IMR-90 (cell line): ENCODE measurements at regions not wholly inside any gene's neighbourhood (a gene's known extent, or its start where the extent isn't known, plus 50 kb on each side); places are given as distances from the start of the nearest gene placed in this dataset.

Experiments used
- ATAC-seq: fragments of 200-7000 bp; cut with Tn5 transposase; 2 replicates; pipeline ENCODE4 v1.9.1; 2020; ENCODE audit warnings: low read depth, mild to moderate bottlenecking, moderate library complexity
- BruUV-seq: library from RNA; stranded (reverse); fragments of 400-500 nt; replicated peaks from 2 replicates; lab custom pipeline; 2021; lab: Mats Ljungman, UMichigan
- CTCF ChIA-PET: fragments of 300-600 bp; formaldehyde crosslinking; extraction: SDS; loops from one replicate; lab custom pipeline; 2021; ENCODE audit warnings: antibody characterized with exemption; lab: Yijun Ruan, JAX
- POLR2A ChIA-PET: fragments of 300-600 bp; sonication (Branson Sonifier 250); formaldehyde crosslinking; loops from one replicate; lab custom pipeline; 2022; ENCODE audit warnings: antibody characterized with exemption; ENCODE audit not compliant: unreplicated experiment; lab: Charles Lee
- DNase-seq: peaks from one replicate; pipeline ENCODE4 v3.0.0; 2013
- H2AFZ ChIP-seq: replicated peaks from 2 replicates; pipeline ENCODE3; 2013; ENCODE audit warnings: low read length, mild to moderate bottlenecking; ENCODE audit not compliant: poor library complexity
- H2AK5ac ChIP-seq: 2 replicates; pipeline ENCODE4 v1.6.1; 2013; ENCODE audit warnings: low read depth, low read length, inconsistent platforms
- H2AK9ac ChIP-seq: replicated peaks from 2 replicates; pipeline ENCODE3; 2013; ENCODE audit warnings: mild to moderate bottlenecking, low read depth, low read length, moderate library complexity; ENCODE audit not compliant: poor library complexity
- H2BK120ac ChIP-seq: 2 replicates; pipeline ENCODE4 v1.6.1; 2013; ENCODE audit warnings: low read depth, low read length, inconsistent platforms
- H2BK15ac ChIP-seq: 3 replicates; pipeline ENCODE4 v1.6.1; 2013; ENCODE audit warnings: low read depth, low read length, inconsistent platforms
- H2BK20ac ChIP-seq: 2 replicates; pipeline ENCODE4 v1.6.1; 2013; ENCODE audit warnings: low read depth, mild to moderate bottlenecking, inconsistent platforms, low read length, moderate library complexity
- H2BK5ac ChIP-seq: 2 replicates; pipeline ENCODE4 v1.6.1; 2013; ENCODE audit warnings: mild to moderate bottlenecking, low read depth, low read length, inconsistent platforms; ENCODE audit not compliant: poor library complexity, severe bottlenecking
- H3K14ac ChIP-seq: replicated peaks from 2 replicates; pipeline ENCODE4 v1.6.1; 2013; ENCODE audit warnings: low read depth, low read length, inconsistent platforms
- H3K18ac ChIP-seq: 2 replicates; pipeline ENCODE4 v1.6.1; 2013; ENCODE audit warnings: low read depth, low read length, control low read depth
- H3K23ac ChIP-seq: 2 replicates; pipeline ENCODE4 v1.6.1; 2013; ENCODE audit warnings: low read depth, low read length, inconsistent platforms
- H3K27ac ChIP-seq: 2 replicates; pipeline ENCODE4 v1.5.1; 2013; ENCODE audit warnings: mild to moderate bottlenecking, control low read depth, low read length; ENCODE audit not compliant: insufficient read depth
- H3K27me3 ChIP-seq: 2 replicates; pipeline ENCODE4 v1.6.1; 2013; ENCODE audit warnings: low read length; ENCODE audit not compliant: control insufficient read depth, insufficient read depth
- H3K36me3 ChIP-seq: 2 replicates; pipeline ENCODE4 v1.6.1; 2013; ENCODE audit warnings: low read length, mixed read lengths; ENCODE audit not compliant: control insufficient read depth, insufficient read depth
- H3K4ac ChIP-seq: 2 replicates; pipeline ENCODE4 v1.6.1; 2013; ENCODE audit warnings: low read depth, low read length, inconsistent platforms
- H3K4me1 ChIP-seq: 2 replicates; pipeline ENCODE4 v1.6.1; 2013; ENCODE audit warnings: low read length, mixed read lengths; ENCODE audit not compliant: control insufficient read depth, insufficient read depth
- H3K4me2 ChIP-seq: 2 replicates; pipeline ENCODE4 v1.6.1; 2013; ENCODE audit warnings: low read depth, mild to moderate bottlenecking, control low read depth, low read length, moderate library complexity
- H3K4me3 ChIP-seq: 2 replicates; pipeline ENCODE4 v1.5.1; 2013; ENCODE audit warnings: low read depth, mild to moderate bottlenecking, control low read depth, low read length, moderate library complexity; ENCODE audit not compliant: insufficient read depth
- H3K56ac ChIP-seq: 2 replicates; pipeline ENCODE4 v1.6.1; 2013; ENCODE audit warnings: low read length, inconsistent platforms; ENCODE audit not compliant: insufficient read depth; ENCODE audit errors: extremely low read depth
- H3K79me1 ChIP-seq, 2 experiments: 2 replicates each; pipeline ENCODE4 v1.6.1; 2013; ENCODE audit warnings: low read length in 2 of 2, inconsistent platforms in 1 of 2, low read depth in 1 of 2
- H3K9ac ChIP-seq: 2 replicates; pipeline ENCODE4 v1.6.1; 2013; ENCODE audit warnings: low read depth, low read length, control low read depth
- H3K9me1 ChIP-seq: 2 replicates; pipeline ENCODE4 v1.6.1; 2013; ENCODE audit warnings: low read length, inconsistent platforms; ENCODE audit not compliant: insufficient read depth
- H3K9me3 ChIP-seq: 2 replicates; pipeline ENCODE4 v1.6.1; 2013; ENCODE audit warnings: low read length; ENCODE audit not compliant: control insufficient read depth, insufficient read depth
- H4K20me1 ChIP-seq: 2 replicates; pipeline ENCODE4 v1.6.1; 2013; ENCODE audit warnings: low read length, inconsistent platforms; ENCODE audit not compliant: insufficient read depth
- H4K5ac ChIP-seq: 2 replicates; pipeline ENCODE4 v1.6.1; 2013; ENCODE audit warnings: mild to moderate bottlenecking, low read depth, low read length, control low read depth
- H4K8ac ChIP-seq, 2 experiments: 2 replicates each; pipeline ENCODE4 v1.6.1; 2013; ENCODE audit warnings: low read depth in 2 of 2, low read length in 2 of 2, control low read depth in 1 of 2, inconsistent platforms in 1 of 2
- H4K91ac ChIP-seq: 2 replicates; pipeline ENCODE4 v1.6.1; 2013; ENCODE audit warnings: low read depth, low read length, inconsistent platforms; ENCODE audit not compliant: insufficient read depth
- CEBPB ChIP-seq: IDR thresholded peaks from 2 replicates; pipeline ENCODE4 v1.6.1; 2012; ENCODE audit warnings: low read depth, low read length, improper control_type of control experiment
- MAZ ChIP-seq: IDR thresholded peaks from 2 replicates; pipeline ENCODE4 v1.6.1; 2012; ENCODE audit warnings: low read depth, mild to moderate bottlenecking, low read length, improper control_type of control experiment, moderate library complexity, borderline replicate concordance
- RAD21 ChIP-seq: IDR thresholded peaks from 2 replicates; pipeline ENCODE4 v1.6.1; 2012; ENCODE audit warnings: low read length, improper control_type of control experiment
- SMC3 ChIP-seq: fragments of 150-350 bp; IDR thresholded peaks from 2 replicates; pipeline ENCODE4 v1.6.1; 2016; ENCODE audit warnings: low read depth, mild to moderate bottlenecking, antibody characterized with exemption, low read length, moderate library complexity
- WGBS, 2 experiments: methylation state at CpG; one replicate each; pipeline versions ENCODE4 v1.1.5 to v1.1.7; 2013; ENCODE audit warnings: missing lambda C conversion rate in 2 of 2; ENCODE audit not compliant: insufficient read length in 1 of 2; ENCODE audit errors: extremely low coverage in 2 of 2; 5-methylcytosine and 5-hydroxymethylcytosine counted together
- dilution Hi-C: fragments of 300-500 bp; cut with HindIII; formaldehyde crosslinking; loops from one replicate; pipeline ENCODE4 v1.14.3; 2018; ENCODE audit warnings: low sequenced_read_pairs; ENCODE audit not compliant: unreplicated experiment
- in situ Hi-C: fragments of 300-500 bp; cut with MboI; formaldehyde crosslinking; loops from 3 replicates; pipeline ENCODE4 v1.14.3; 2019; ENCODE audit warnings: low sequenced_read_pairs, inconsistent platforms, mixed read lengths
- intact Hi-C: fragments of 100-400 bp; cut with micrococcal nuclease; formaldehyde crosslinking; loops from 2 replicates; pipeline ENCODE4 v1.10.0; 2022
- TF ChIP-seq, protein P1 (sequence below): fragments of 150-350 bp; IDR thresholded peaks from 2 replicates; pipeline ENCODE4 v1.6.1; 2016; ENCODE audit warnings: low read depth, mild to moderate bottlenecking, low read length, moderate library complexity, borderline replicate concordance

DNA sequence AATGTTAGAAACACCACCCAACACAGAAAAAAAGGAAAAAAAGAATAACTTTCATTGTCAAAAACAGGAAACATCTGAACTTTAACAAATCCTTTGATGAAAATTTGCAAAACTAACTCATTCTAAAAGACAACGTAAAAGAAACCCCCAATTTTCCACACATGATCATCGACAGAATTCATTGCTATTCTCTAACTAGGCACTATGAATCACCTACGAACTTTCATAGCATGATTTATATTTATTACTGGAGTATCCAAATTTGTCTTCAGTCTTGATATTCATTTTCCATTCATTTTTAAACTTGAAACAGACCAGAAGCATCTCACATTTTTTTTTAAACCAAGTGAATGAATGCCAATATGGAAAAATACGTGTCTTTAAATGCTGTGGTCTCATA lies 514.6 kb downstream of the TLE4 start:
- H2BK15ac ChIP-seq = no peak overlapping the region
- BruUV-seq = no TSS peak
- H3K4me2 ChIP-seq = no peak overlapping the region
- no peak overlapping the region for H3K23ac ChIP-seq
- POLR2A ChIA-PET = no interaction called here
- H3K56ac ChIP-seq = no peak overlapping the region
- no peak overlapping the region for H4K5ac ChIP-seq
- H3K9ac ChIP-seq = no peak overlapping the region
- no peak overlapping the region for H2BK20ac ChIP-seq
- no CpG with 5 or more reads among the region's 4 CpGs for WGBS, 2 experiments
- no peak overlapping the region for H2BK120ac ChIP-seq
- ATAC-seq = no peak
- no peaks in the 10 kb centered on the region for H3K79me1 ChIP-seq
- in situ Hi-C loops (no loop called here), intact Hi-C loops (no loop called here), dilution Hi-C loops (no loop called here)
- no peak overlapping the region for H3K27ac ChIP-seq
- H4K8ac ChIP-seq = no peak overlapping the region
- no peak overlapping the region for H3K18ac ChIP-seq
- no peaks in the 10 kb centered on the region for H3K27me3 ChIP-seq
- H3K9me1 ChIP-seq = no peaks in the 10 kb centered on the region
- H3K36me3 ChIP-seq = no peaks in the 10 kb centered on the region
- no peak overlapping the region for H2AK9ac ChIP-seq
- H2BK5ac ChIP-seq = no peak overlapping the region
- H4K91ac ChIP-seq = no peak overlapping the region
- no peaks in the 10 kb centered on the region for H3K4me1 ChIP-seq
- H4K20me1 ChIP-seq = no peaks in the 10 kb centered on the region
- CTCF ChIA-PET = no interaction called here
- H3K14ac ChIP-seq = no peak overlapping the region
- no peak overlapping the region for H2AK5ac ChIP-seq
- DNase-seq = no peak
- H3K4ac ChIP-seq = no peak overlapping the region
- TF ChIP-seq CEBPB = no peak
- no peak for TF ChIP-seq RAD21
- TF ChIP-seq, protein P1, sequence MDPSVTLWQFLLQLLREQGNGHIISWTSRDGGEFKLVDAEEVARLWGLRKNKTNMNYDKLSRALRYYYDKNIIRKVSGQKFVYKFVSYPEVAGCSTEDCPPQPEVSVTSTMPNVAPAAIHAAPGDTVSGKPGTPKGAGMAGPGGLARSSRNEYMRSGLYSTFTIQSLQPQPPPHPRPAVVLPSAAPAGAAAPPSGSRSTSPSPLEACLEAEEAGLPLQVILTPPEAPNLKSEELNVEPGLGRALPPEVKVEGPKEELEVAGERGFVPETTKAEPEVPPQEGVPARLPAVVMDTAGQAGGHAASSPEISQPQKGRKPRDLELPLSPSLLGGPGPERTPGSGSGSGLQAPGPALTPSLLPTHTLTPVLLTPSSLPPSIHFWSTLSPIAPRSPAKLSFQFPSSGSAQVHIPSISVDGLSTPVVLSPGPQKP = no peak
- TF ChIP-seq SMC3 = no peak
- TF ChIP-seq MAZ = no peak
- no peaks in the 10 kb centered on the region for H3K9me3 ChIP-seq
- H3K4me3 ChIP-seq = no peak overlapping the region
- no peak overlapping the region for H2AFZ ChIP-seq
